ENCODE measurements at regions not wholly inside any gene's neighbourhood (a gene's known extent, or its start where the extent isn't known, plus 50 kb on each side); places are given as distances from the start of the nearest gene placed in this dataset.
"Not testable (repeated sequence)": the region's sequence is repeated elsewhere in the genome, so short reads cannot be mapped to it uniquely, and the experiment has no call there.

DNA sequence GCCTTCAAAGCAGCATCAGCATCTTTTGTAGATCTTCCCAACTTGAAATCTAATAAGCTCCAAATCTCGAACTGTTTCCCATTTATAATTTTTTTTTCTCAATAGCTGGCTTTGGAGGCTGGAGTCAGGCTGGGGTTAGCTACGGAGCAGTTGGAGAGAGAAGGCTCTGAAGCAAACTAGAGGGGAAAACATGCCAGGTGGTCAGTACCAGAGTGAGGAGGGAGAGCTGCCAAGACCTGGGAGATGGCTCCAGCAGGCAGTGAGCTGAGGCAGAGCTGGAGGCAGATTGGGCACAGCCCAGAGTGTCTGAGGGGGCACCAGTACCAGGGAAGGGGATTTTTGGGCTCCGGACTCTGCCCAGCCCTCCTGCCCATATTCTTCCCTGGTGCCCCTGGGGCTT, 311.2 kb downstream of the RPLP1 start:
- Histone ChIP-seq H3K4me3 (ENCODE audit: low read depth, low read length) (no peak overlapping the region), H3K4me2 (ENCODE audit: low read length) (no peak overlapping the region), H3K36me3 (ENCODE audit: control insufficient read depth, insufficient read depth, low read length) (no peaks in the 10 kb centered on the region), H2AFZ (no peak overlapping the region), H3K27me3 (ENCODE audit: control insufficient read depth, insufficient read depth, low read length) (no peaks in the 10 kb centered on the region), H3K9me3 (ENCODE audit: control insufficient read depth, low read length) (no peaks in the 10 kb centered on the region), H3K27ac (no peak overlapping the region), H3K9ac (no peak overlapping the region), H3K79me2 (no peaks in the 10 kb centered on the region), H3K4me1 (no peaks in the 10 kb centered on the region)
- TF ChIP-seq, protein P1, sequence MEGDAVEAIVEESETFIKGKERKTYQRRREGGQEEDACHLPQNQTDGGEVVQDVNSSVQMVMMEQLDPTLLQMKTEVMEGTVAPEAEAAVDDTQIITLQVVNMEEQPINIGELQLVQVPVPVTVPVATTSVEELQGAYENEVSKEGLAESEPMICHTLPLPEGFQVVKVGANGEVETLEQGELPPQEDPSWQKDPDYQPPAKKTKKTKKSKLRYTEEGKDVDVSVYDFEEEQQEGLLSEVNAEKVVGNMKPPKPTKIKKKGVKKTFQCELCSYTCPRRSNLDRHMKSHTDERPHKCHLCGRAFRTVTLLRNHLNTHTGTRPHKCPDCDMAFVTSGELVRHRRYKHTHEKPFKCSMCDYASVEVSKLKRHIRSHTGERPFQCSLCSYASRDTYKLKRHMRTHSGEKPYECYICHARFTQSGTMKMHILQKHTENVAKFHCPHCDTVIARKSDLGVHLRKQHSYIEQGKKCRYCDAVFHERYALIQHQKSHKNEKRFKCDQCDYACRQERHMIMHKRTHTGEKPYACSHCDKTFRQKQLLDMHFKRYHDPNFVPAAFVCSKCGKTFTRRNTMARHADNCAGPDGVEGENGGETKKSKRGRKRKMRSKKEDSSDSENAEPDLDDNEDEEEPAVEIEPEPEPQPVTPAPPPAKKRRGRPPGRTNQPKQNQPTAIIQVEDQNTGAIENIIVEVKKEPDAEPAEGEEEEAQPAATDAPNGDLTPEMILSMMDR (IDR thresholded peaks at IDR 0.05) = no peak

GRCh38 chr15:69766156-69766555, 313.5 kb downstream of the RPLP1 start:
- Histone ChIP-seq H3K27me3 (ENCODE audit: control insufficient read depth, insufficient read depth, low read length) (no peaks in the 10 kb centered on the region), H3K4me3 (ENCODE audit: low read depth, low read length) (no peak overlapping the region), H3K36me3 (ENCODE audit: control insufficient read depth, insufficient read depth, low read length) (no peaks in the 10 kb centered on the region), H3K4me2 (ENCODE audit: low read length) (no peak overlapping the region), H2AFZ (no peak overlapping the region), H3K79me2 (no peaks in the 10 kb centered on the region), H3K4me1 (no peaks in the 10 kb centered on the region), H3K9ac (no peak overlapping the region), H3K27ac (no peak overlapping the region), H3K9me3 (ENCODE audit: control insufficient read depth, low read length) (no peaks in the 10 kb centered on the region)
- TF ChIP-seq, protein P1 (IDR thresholded peaks at IDR 0.05) = no peak

DNA sequence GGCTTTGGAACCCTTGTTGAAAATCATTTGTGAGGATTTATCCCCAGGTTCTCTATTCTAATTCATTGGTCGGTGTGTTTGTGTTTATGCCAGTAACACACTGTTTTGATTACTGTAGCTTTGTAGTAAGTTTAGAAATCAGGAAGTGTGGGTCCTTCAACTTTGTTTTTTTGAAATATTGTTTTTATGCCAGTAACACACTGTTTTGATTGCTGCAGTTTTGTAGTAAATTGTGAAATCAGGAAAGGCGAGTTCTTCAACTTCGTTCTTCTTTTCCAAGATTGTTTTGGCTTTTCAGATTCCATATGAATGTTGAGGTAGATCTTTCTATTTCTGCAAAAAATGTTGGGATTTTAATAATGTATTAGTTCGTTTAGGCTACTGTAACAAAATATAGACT, 314.6 kb downstream of the RPLP1 start:
- TF ChIP-seq, protein P1 (IDR thresholded peaks at IDR 0.05) = no peak
- Histone ChIP-seq H3K27me3 (ENCODE audit: control insufficient read depth, insufficient read depth, low read length) (no peaks in the 10 kb centered on the region), H3K4me1 (no peaks in the 10 kb centered on the region), H3K27ac (no peak overlapping the region), H3K4me3 (ENCODE audit: low read depth, low read length) (no peak overlapping the region), H3K36me3 (ENCODE audit: control insufficient read depth, insufficient read depth, low read length) (no peaks in the 10 kb centered on the region), H2AFZ (no peak overlapping the region), H3K9me3 (ENCODE audit: control insufficient read depth, low read length) (no peaks in the 10 kb centered on the region), H3K9ac (no peak overlapping the region), H3K4me2 (ENCODE audit: low read length) (no peak overlapping the region), H3K79me2 (no peaks in the 10 kb centered on the region)

GRCh38 chr15:69769336-69769735, 316.7 kb downstream of the RPLP1 start:
- not testable (repeated sequence) for H3K4me2 ChIP-seq (ENCODE audit: low read length); H3K79me2 ChIP-seq; H3K36me3 ChIP-seq (ENCODE audit: control insufficient read depth, insufficient read depth, low read length); H3K9me3 ChIP-seq (ENCODE audit: control insufficient read depth, low read length); H3K27me3 ChIP-seq (ENCODE audit: control insufficient read depth, insufficient read depth, low read length); H2AFZ ChIP-seq; H3K9ac ChIP-seq; H3K4me3 ChIP-seq (ENCODE audit: low read depth, low read length); H3K27ac ChIP-seq; H3K4me1 ChIP-seq

GRCh38 chr15:69774258-69774657, 321.6 kb downstream of the RPLP1 start:
- H3K27ac ChIP-seq; H3K27me3 ChIP-seq (ENCODE audit: control insufficient read depth, insufficient read depth, low read length): not testable (repeated sequence)

DNA sequence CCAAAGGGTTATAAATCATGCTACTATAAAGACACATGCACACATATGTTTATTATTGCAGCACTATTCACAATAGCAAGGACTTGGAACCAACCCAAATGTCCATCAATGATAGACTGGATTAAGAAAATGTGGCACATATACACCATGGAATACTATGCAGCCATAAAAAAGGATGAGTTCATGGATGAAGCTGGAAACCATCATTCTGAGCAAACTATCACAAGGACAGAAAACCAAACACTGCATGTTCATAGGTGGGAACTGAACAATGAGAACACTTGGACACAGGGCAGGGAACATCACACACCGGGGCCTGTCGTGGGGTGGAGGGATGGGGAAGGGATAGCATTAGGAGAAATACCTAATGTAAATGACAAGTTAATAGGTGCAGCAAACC, 322.1 kb downstream of the RPLP1 start:
- not testable (repeated sequence) for H3K27me3 ChIP-seq (ENCODE audit: control insufficient read depth, insufficient read depth, low read length); H2AFZ ChIP-seq; H3K27ac ChIP-seq; H3K79me2 ChIP-seq; H3K4me2 ChIP-seq (ENCODE audit: low read length); H3K4me3 ChIP-seq (ENCODE audit: low read depth, low read length); H3K36me3 ChIP-seq (ENCODE audit: control insufficient read depth, insufficient read depth, low read length); H3K9ac ChIP-seq; H3K4me1 ChIP-seq; H3K9me3 ChIP-seq (ENCODE audit: control insufficient read depth, low read length)

More at GRCh38 chr15:69774258-69774657, 321.6 kb downstream of the RPLP1 start:
- H3K36me3 ChIP-seq (ENCODE audit: control insufficient read depth, insufficient read depth, low read length); H3K4me3 ChIP-seq (ENCODE audit: low read depth, low read length); H2AFZ ChIP-seq; H3K79me2 ChIP-seq; H3K4me2 ChIP-seq (ENCODE audit: low read length); H3K9ac ChIP-seq; H3K4me1 ChIP-seq; H3K9me3 ChIP-seq (ENCODE audit: control insufficient read depth, low read length): not testable (repeated sequence)
